ENCODE measurements at regions not wholly inside any gene's neighbourhood (a gene's known extent, or its start where the extent isn't known, plus 50 kb on each side); places are given as distances from the start of the nearest gene placed in this dataset.

DNA sequence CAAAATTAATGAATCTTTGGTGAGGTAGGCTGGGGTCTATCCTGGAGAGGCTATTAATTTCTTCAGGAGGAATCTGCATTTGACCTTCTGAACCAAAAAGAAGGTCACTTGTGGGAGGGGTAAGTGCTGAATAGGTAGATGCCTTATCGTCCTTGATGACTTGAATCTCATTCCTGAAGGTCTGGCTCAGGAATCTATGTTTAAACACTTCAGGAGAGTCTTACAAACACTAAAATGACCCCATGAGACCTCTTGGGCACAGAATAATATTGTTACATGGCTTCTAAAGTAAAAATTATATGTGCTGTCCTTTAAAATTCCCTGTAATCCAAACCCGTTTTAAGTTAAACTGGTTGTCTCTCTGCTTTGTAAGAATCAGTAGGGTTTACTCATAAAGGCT, 55.0 kb upstream of the FGGY start:
- ChIA-PET CTCF (no interaction called here), POLR2A (no interaction called here)
- no peaks in the 10 kb centered on the region for H3K27me3 Mint-ChIP-seq

GRCh38 chr1:59242370-59242769, 54.5 kb upstream of the FGGY start:
- CTCF ChIA-PET = no interaction called here
- intact Hi-C loops (cut with DNase I, micrococcal nuclease) = no loop called here
- DNase-seq (no peak), ATAC-seq (no peak)
- Mint-ChIP-seq H3K27me3 (no peaks in the 10 kb centered on the region), H3K9me3 (ENCODE audit: low read depth) (peaks cover 6% of the 10 kb centered on the region), H3K36me3 (ENCODE audit: low read depth) (no peaks in the 10 kb centered on the region), H3K27ac (no peak overlapping the region), H3K4me3 (no peak overlapping the region), H3K4me1 (no peaks in the 10 kb centered on the region)
- POLR2A ChIA-PET = no interaction called here

More for the DNA sequence above, 55.0 kb upstream of the FGGY start:
- Mint-ChIP-seq H3K9me3 (ENCODE audit: low read depth) (peaks cover 6% of the 10 kb centered on the region), H3K4me3 (no peak overlapping the region), H3K36me3 (ENCODE audit: low read depth) (no peaks in the 10 kb centered on the region), H3K27ac (no peak overlapping the region), H3K4me1 (no peaks in the 10 kb centered on the region)
- intact Hi-C loops (cut with DNase I, micrococcal nuclease) = no loop called here
- ATAC-seq (no peak), DNase-seq (no peak)

DNA sequence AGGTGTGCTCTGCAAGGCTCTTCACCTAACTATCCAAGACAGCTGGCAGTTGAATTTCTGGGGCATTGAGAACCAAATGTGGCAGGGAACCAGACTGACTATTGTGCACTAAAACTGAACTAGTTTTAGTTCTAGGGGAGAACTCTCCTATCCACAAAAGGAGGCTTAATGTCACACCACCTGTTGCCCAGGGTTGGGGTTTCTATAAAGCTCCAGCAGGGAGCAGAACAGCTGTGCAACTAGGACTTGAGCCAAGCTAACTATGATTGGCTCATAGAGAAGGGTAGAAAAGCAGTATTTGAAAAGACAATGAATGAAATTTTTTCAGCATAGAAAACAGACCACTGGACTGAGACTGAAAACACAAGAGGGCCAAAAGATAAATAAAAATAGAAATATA, 53.3 kb upstream of the FGGY start:
- H3K4me1 Mint-ChIP-seq = no peaks in the 10 kb centered on the region
- CTCF ChIA-PET = no interaction called here
- no peak overlapping the region for H3K27ac Mint-ChIP-seq
- intact Hi-C loops (cut with DNase I, micrococcal nuclease) = no loop called here
- no peaks in the 10 kb centered on the region for H3K27me3 Mint-ChIP-seq
- DNase-seq (no peak), ATAC-seq (no peak)
- no peaks in the 10 kb centered on the region for H3K36me3 Mint-ChIP-seq (ENCODE audit: low read depth)
- POLR2A ChIA-PET = no interaction called here
- no peak overlapping the region for H3K4me3 Mint-ChIP-seq
- H3K9me3 Mint-ChIP-seq (ENCODE audit: low read depth) = peaks cover 6% of the 10 kb centered on the region

DNA sequence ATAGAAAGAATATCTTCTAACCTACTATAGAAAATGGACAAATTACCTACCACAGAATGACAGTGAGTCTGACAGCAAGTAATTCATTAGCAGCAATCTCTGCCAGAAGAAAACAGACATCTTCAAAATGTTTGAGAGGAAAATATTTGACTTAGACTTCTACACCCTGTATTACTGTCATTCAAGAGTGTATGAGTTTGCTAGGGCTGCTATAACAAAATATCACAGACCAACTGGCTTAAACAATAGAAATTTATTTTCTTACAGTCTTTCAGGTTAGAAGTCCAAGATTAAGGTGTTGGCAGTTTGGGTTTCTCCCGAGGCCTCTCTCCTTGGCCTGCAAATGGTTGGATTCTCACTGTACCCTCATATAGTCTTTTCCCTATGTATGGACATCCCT, 52.9 kb upstream of the FGGY start:
- CTCF ChIA-PET = no interaction called here
- DNase-seq (no peak), ATAC-seq (no peak)
- no peaks in the 10 kb centered on the region for H3K36me3 Mint-ChIP-seq (ENCODE audit: low read depth)
- no peaks in the 10 kb centered on the region for H3K27me3 Mint-ChIP-seq
- peaks cover 6% of the 10 kb centered on the region for H3K9me3 Mint-ChIP-seq (ENCODE audit: low read depth)
- H3K27ac Mint-ChIP-seq = no peak overlapping the region
- no peak overlapping the region for H3K4me3 Mint-ChIP-seq
- no peaks in the 10 kb centered on the region for H3K4me1 Mint-ChIP-seq
- POLR2A ChIA-PET = no interaction called here
- intact Hi-C loops (cut with DNase I, micrococcal nuclease) = no loop called here

GRCh38 chr1:59244891-59245290, 52.0 kb upstream of the FGGY start:
- H3K27ac Mint-ChIP-seq = no peak overlapping the region
- POLR2A ChIA-PET = no interaction called here
- H3K36me3 Mint-ChIP-seq (ENCODE audit: low read depth) = no peaks in the 10 kb centered on the region
- ATAC-seq (no peak), DNase-seq (no peak)
- intact Hi-C loops (cut with DNase I, micrococcal nuclease) = no loop called here
- H3K4me1 Mint-ChIP-seq = no peaks in the 10 kb centered on the region
- no peaks in the 10 kb centered on the region for H3K27me3 Mint-ChIP-seq
- no peak overlapping the region for H3K4me3 Mint-ChIP-seq
- CTCF ChIA-PET = no interaction called here
- peaks cover 6% of the 10 kb centered on the region for H3K9me3 Mint-ChIP-seq (ENCODE audit: low read depth)

All from activated CD4-positive, alpha-beta T cell treated with anti-CD3 and anti-CD28 coated beads for 36 hours (primary cell).